ENCODE measurements at regions not wholly inside any gene's neighbourhood (a gene's known extent, or its start where the extent isn't known, plus 50 kb on each side); places are given as distances from the start of the nearest gene placed in this dataset.
A peak's percentile ranks its signal among the peaks of the same experiment; 100 is the strongest.
"Not testable (repeated sequence)": the region's sequence is repeated elsewhere in the genome, so short reads cannot be mapped to it uniquely, and the experiment has no call there.

- no peak for DNase-seq
These were observed 81.4 kb upstream of the NCOR2 start for GRCh38 chr12:124648710-124649384.

GRCh38 chr12:124647316-124647715 is 79.9 kb upstream of the NCOR2 start:
- DNase-seq = no peak

GRCh38 chr12:124646385-124647230 is 79.2 kb upstream of the NCOR2 start:
- DNase-seq = peak; percentile 86

- DNase-seq = no peak
These were observed 78.3 kb upstream of the NCOR2 start for GRCh38 chr12:124645530-124646244.

GRCh38 chr12:124643768-124644167 is 76.4 kb upstream of the NCOR2 start:
- not testable (repeated sequence) for DNase-seq

GRCh38 chr12:124642105-124642504 is 74.7 kb upstream of the NCOR2 start:
- DNase-seq = no peak

GRCh38 chr12:124641591-124641990 is 74.2 kb upstream of the NCOR2 start:
- no peak for DNase-seq

GRCh38 chr12:124640056-124640455 is 72.6 kb upstream of the NCOR2 start:
- no peak for DNase-seq

GRCh38 chr12:124639122-124639806 is 71.9 kb upstream of the NCOR2 start:
- no peak for DNase-seq

GRCh38 chr12:124637581-124637981 is 70.2 kb upstream of the NCOR2 start:
- no peak for DNase-seq

- no peak for DNase-seq
These were observed 69.8 kb upstream of the NCOR2 start for GRCh38 chr12:124637163-124637562.

GRCh38 chr12:124636138-124636978 is 68.9 kb upstream of the NCOR2 start:
- DNase-seq = peak; percentile 29

GRCh38 chr12:124635316-124635715 is 67.9 kb upstream of the NCOR2 start:
- DNase-seq = no peak

GRCh38 chr12:124633365-124634362 is 66.3 kb upstream of the NCOR2 start:
- DNase-seq = no peak

- DNase-seq = no peak
These were observed 65.1 kb upstream of the NCOR2 start for GRCh38 chr12:124632519-124632984.

- no peak for DNase-seq
These were observed 64.4 kb upstream of the NCOR2 start for GRCh38 chr12:124631681-124632256.

GRCh38 chr12:124630791-124631313 is 63.4 kb upstream of the NCOR2 start:
- DNase-seq = no peak

- DNase-seq = no peak
These were observed 62.5 kb upstream of the NCOR2 start for GRCh38 chr12:124629789-124630480.

GRCh38 chr12:124629117-124629516 is 61.7 kb upstream of the NCOR2 start:
- DNase-seq = no peak

All from activated T-cell treated with anti-CD3 and anti-CD28 coated beads for 4 hours (primary cell).